ELR (cell line): ENCODE measurements at regions not wholly inside any gene's neighbourhood (a gene's known extent, or its start where the extent isn't known, plus 50 kb on each side); places are given as distances from the start of the nearest gene placed in this dataset.

Experiments used
- DNase-seq: peaks from one replicate; pipeline ENCODE4 v3.0.0-alpha.2; 2015; ENCODE audit warnings: low read depth

GRCh38 chr16:48942996-48943395, 333.0 kb upstream of the N4BP1 start:
- DNase-seq, result no peak

GRCh38 chr16:48936811-48937210, 326.8 kb upstream of the N4BP1 start:
- no peak for DNase-seq

GRCh38 chr16:48932216-48932855, 322.4 kb upstream of the N4BP1 start:
- no peak for DNase-seq

GRCh38 chr16:48930951-48931553, 321.1 kb upstream of the N4BP1 start:
- no peak for DNase-seq

GRCh38 chr16:48919791-48920190, 309.8 kb upstream of the N4BP1 start:
- no peak for DNase-seq

GRCh38 chr16:48918520-48919258, 308.7 kb upstream of the N4BP1 start:
- DNase-seq, result peak; percentile 34

- DNase-seq, result no peak
Measured at GRCh38 chr16:48916566-48916965, 306.6 kb upstream of the N4BP1 start.

- no peak for DNase-seq
Measured at GRCh38 chr16:48914070-48914469, 304.1 kb upstream of the N4BP1 start.

- no peak for DNase-seq
Measured at GRCh38 chr16:48913384-48913783, 303.4 kb upstream of the N4BP1 start.

- no peak for DNase-seq
Measured at GRCh38 chr16:48912360-48912759, 302.4 kb upstream of the N4BP1 start.

GRCh38 chr16:48911700-48912099, 301.7 kb upstream of the N4BP1 start:
- peak; percentile 3 for DNase-seq

- no peak for DNase-seq
Measured at GRCh38 chr16:48910214-48910613, 300.2 kb upstream of the N4BP1 start.

GRCh38 chr16:48909231-48909630, 299.3 kb upstream of the N4BP1 start:
- no peak for DNase-seq

GRCh38 chr16:48907906-48908634, 298.1 kb upstream of the N4BP1 start:
- no peak for DNase-seq

- DNase-seq, result no peak
Measured at GRCh38 chr16:48905632-48906505, 295.9 kb upstream of the N4BP1 start.

- DNase-seq, result no peak
Measured at GRCh38 chr16:48904333-48904732, 294.4 kb upstream of the N4BP1 start.

GRCh38 chr16:48903039-48903438, 293.1 kb upstream of the N4BP1 start:
- DNase-seq, result no peak

- peak; percentile 5 for DNase-seq
Measured at GRCh38 chr16:48901712-48902374, 291.9 kb upstream of the N4BP1 start.

- no peak for DNase-seq
Measured at GRCh38 chr16:48899500-48899899, 289.5 kb upstream of the N4BP1 start.

- DNase-seq, result no peak
Measured at GRCh38 chr16:48897698-48898205, 287.8 kb upstream of the N4BP1 start.

GRCh38 chr16:48895142-48895541, 285.2 kb upstream of the N4BP1 start:
- DNase-seq, result no peak
